Adrenal gland (tissue), 5 donors: ENCODE measurements at regions not wholly inside any gene's neighbourhood (a gene's known extent, or its start where the extent isn't known, plus 50 kb on each side); places are given as distances from the start of the nearest gene placed in this dataset.

Experiments used
- CTCF ChIP-seq, 6 experiments: fragments of 450-650 bp in 4 of 6; fragments of 200-600 bp in 2 of 6; sonication (generic) in 1 of 6; IDR thresholded peaks; 1 replicate in 5 of 6; 2 replicates in 1 of 6; pipeline versions ENCODE4 v1.5.1 to v1.8.0; 2016 to 2021; ENCODE audit warnings: antibody characterized with exemption in 6 of 6, mild to moderate bottlenecking in 2 of 6, moderate library complexity in 1 of 6
- POLR2A ChIP-seq, 2 donors: fragments of 450-650 bp; IDR thresholded peaks; one replicate each; pipeline ENCODE4 v1.6.1; 2017; ENCODE audit warnings: antibody characterized with exemption in 2 of 2, mild to moderate bottlenecking in 2 of 2, moderate library complexity in 1 of 2
- donor health status: DM: no; HTN: no; CAD: no.

- TF ChIP-seq CTCF (IDR thresholded peaks at IDR 0.05) (no peak), POLR2A (IDR thresholded peaks at IDR 0.05) (no peak)
Observed at GRCh38 chr14:101411779-101412178, 149.5 kb upstream of the DIO3 start.
